H1 (cell line): ENCODE measurements at regions not wholly inside any gene's neighbourhood (a gene's known extent, or its start where the extent isn't known, plus 50 kb on each side); places are given as distances from the start of the nearest gene placed in this dataset.

ENCODE experiments used
- CTCF ChIA-PET: fragments of 300-600 bp; sonication (Branson Sonifier 250); formaldehyde crosslinking; loops from one replicate; lab custom pipeline; 2021; ENCODE audit not compliant: partially characterized antibody; lab: Charles Lee
- POLR2A ChIA-PET: fragments of 300-600 bp; sonication (Branson Sonifier 250); formaldehyde crosslinking; loops from one replicate; lab custom pipeline; 2021; ENCODE audit warnings: inconsistent platforms; ENCODE audit not compliant: partially characterized antibody; lab: Charles Lee
- DNase-seq, 2 experiments: peaks; one replicate each; pipeline versions ENCODE4 v3.0.0 to v3.0.0-alpha.2; 2010 to 2022; ENCODE audit warnings: low spot score in 2 of 2, low read depth in 1 of 2, mixed read lengths in 1 of 2
- FAIRE-seq: peaks from 2 replicates; lab custom pipeline; 2011; peaks lifted over from hg19 to GRCh38; lab: Jason Lieb, UNC
- H2AFZ ChIP-seq: 2 replicates; pipeline ENCODE4 v1.8.1; 2012; ENCODE audit warnings: low read length, inconsistent platforms
- H2AK5ac ChIP-seq: 2 replicates; pipeline ENCODE4 v1.6.1; 2013; ENCODE audit warnings: low read depth, low read length
- H2BK120ac ChIP-seq: replicated peaks from 2 replicates; pipeline ENCODE3; 2013; ENCODE audit warnings: low read depth, low read length, inconsistent platforms
- H2BK12ac ChIP-seq: 2 replicates; pipeline ENCODE4 v1.6.1; 2013; ENCODE audit warnings: low read depth, low read length
- H2BK15ac ChIP-seq: 2 replicates; pipeline ENCODE4 v1.6.1; 2013; ENCODE audit warnings: low read length
- H2BK20ac ChIP-seq: 2 replicates; pipeline ENCODE4 v1.6.1; 2013; ENCODE audit warnings: low read length
- H2BK5ac ChIP-seq: 2 replicates; pipeline ENCODE4 v1.6.1; 2013; ENCODE audit warnings: low read depth, low read length
- H3K14ac ChIP-seq: 2 replicates; pipeline ENCODE4 v1.6.1; 2013; ENCODE audit warnings: inconsistent platforms; ENCODE audit not compliant: insufficient read length
- H3K18ac ChIP-seq: 2 replicates; pipeline ENCODE4 v1.6.1; 2013; ENCODE audit warnings: low read length; ENCODE audit errors: extremely low read depth
- H3K23ac ChIP-seq: 2 replicates; pipeline ENCODE4 v1.6.1; 2013; ENCODE audit warnings: inconsistent platforms; ENCODE audit not compliant: insufficient read length
- H3K23me2 ChIP-seq: 2 replicates; pipeline ENCODE4 v1.6.1; 2013; ENCODE audit warnings: low read depth, low read length
- H3K27ac ChIP-seq: 2 replicates; pipeline ENCODE4 v1.6.1; 2011; ENCODE audit warnings: low read depth, low read length, inconsistent platforms
- H3K27me3 ChIP-seq, 4 experiments: replicated peaks in 1 of 4; 1 replicate in 1 of 4; 2 replicates in 3 of 4; pipeline versions ENCODE4 v1.6.1 to v1.8.1; 2011 to 2013; ENCODE audit warnings: low read length in 3 of 4, mild to moderate bottlenecking in 3 of 4, inconsistent platforms in 2 of 4, mixed read lengths in 2 of 4, moderate library complexity in 1 of 4; ENCODE audit not compliant: control insufficient read depth in 3 of 4, insufficient read depth in 3 of 4; ENCODE audit errors: extremely low read depth in 1 of 4
- H3K36me3 ChIP-seq, 4 experiments: 2 replicates each; pipeline versions ENCODE4 v1.6.1 to v1.8.1; 2011 to 2013; ENCODE audit warnings: mild to moderate bottlenecking in 4 of 4, low read length in 3 of 4, moderate library complexity in 2 of 4, control low read depth in 1 of 4, inconsistent platforms in 1 of 4; ENCODE audit not compliant: insufficient read depth in 4 of 4, control insufficient read depth in 2 of 4
- H3K4ac ChIP-seq: replicated peaks from 2 replicates; pipeline ENCODE3; 2013; ENCODE audit warnings: low read length, low read depth, mixed read lengths, inconsistent platforms; ENCODE audit not compliant: insufficient read length
- H3K4me1 ChIP-seq, 4 experiments: replicated peaks in 1 of 4; 1 replicate in 1 of 4; 2 replicates in 3 of 4; pipeline versions ENCODE4 v1.6.1 to v1.8.1; 2011 to 2013; ENCODE audit warnings: low read length in 3 of 4, inconsistent platforms in 2 of 4, mixed read lengths in 1 of 4; ENCODE audit not compliant: insufficient read depth in 4 of 4, control insufficient read depth in 3 of 4
- H3K4me2 ChIP-seq, 2 experiments: 2 replicates each; pipeline versions ENCODE4 v1.6.1 to v1.8.1; 2011 to 2013; ENCODE audit warnings: low read depth in 2 of 2, low read length in 2 of 2, control low read depth in 1 of 2, inconsistent platforms in 1 of 2, mild to moderate bottlenecking in 1 of 2; ENCODE audit not compliant: insufficient read depth in 1 of 2
- H3K4me3 ChIP-seq, 4 experiments: fragments of 200-600, 300-600 bp in 1 of 4; sonication (generic), shearing (Covaris generic), sonication (Bioruptor Twin) in 1 of 4; 2 replicates each; pipeline versions ENCODE4 v1.5.1 to v1.8.1; 2011 to 2016; ENCODE audit warnings: low read length in 4 of 4, low read depth in 3 of 4, control low read depth in 2 of 4, inconsistent platforms in 2 of 4, mild to moderate bottlenecking in 2 of 4, mixed read lengths in 1 of 4, moderate library complexity in 1 of 4; ENCODE audit not compliant: insufficient read depth in 2 of 4; ENCODE audit errors: extremely low read depth in 1 of 4
- H3K56ac ChIP-seq: replicated peaks from 2 replicates; pipeline ENCODE3; 2013; ENCODE audit warnings: low read depth, mild to moderate bottlenecking, mixed read lengths, low read length, inconsistent platforms; ENCODE audit not compliant: insufficient read length
- H3K79me1 ChIP-seq: 2 replicates; pipeline ENCODE4 v1.6.1; 2013; ENCODE audit warnings: low read depth, low read length, control low read depth
- H3K79me2 ChIP-seq, 2 experiments: 2 replicates each; pipeline versions ENCODE4 v1.6.1 to v1.8.1; 2012 to 2013; ENCODE audit warnings: low read length in 2 of 2, mild to moderate bottlenecking in 2 of 2, inconsistent platforms in 1 of 2; ENCODE audit not compliant: insufficient read depth in 2 of 2, control insufficient read depth in 1 of 2
- H3K9ac ChIP-seq, 4 experiments: replicated peaks in 1 of 4; 1 replicate in 1 of 4; 2 replicates in 3 of 4; pipeline versions ENCODE4 v1.6.1 to v1.8.1; 2011 to 2013; ENCODE audit warnings: low read depth in 3 of 4, low read length in 3 of 4, control low read depth in 2 of 4, mild to moderate bottlenecking in 2 of 4, moderate library complexity in 2 of 4, inconsistent platforms in 1 of 4; ENCODE audit errors: extremely low read depth in 1 of 4
- H3K9me3 ChIP-seq, 2 experiments: 2 replicates each; pipeline versions ENCODE4 v1.6.1 to v1.8.1; 2012 to 2013; ENCODE audit warnings: mild to moderate bottlenecking in 2 of 2, moderate library complexity in 2 of 2, control low read depth in 1 of 2, inconsistent platforms in 1 of 2, low read depth in 1 of 2, low read length in 1 of 2, mixed read lengths in 1 of 2; ENCODE audit not compliant: insufficient read depth in 2 of 2
- H4K20me1 ChIP-seq, 2 experiments: replicated peaks in 1 of 2; 2 replicates each; pipeline versions ENCODE3 to v1.8.1; 2011 to 2013; ENCODE audit warnings: inconsistent platforms in 2 of 2, low read length in 2 of 2, mild to moderate bottlenecking in 1 of 2; ENCODE audit not compliant: insufficient read depth in 2 of 2, control insufficient read depth in 1 of 2
- H4K5ac ChIP-seq: 2 replicates; pipeline ENCODE4 v1.6.1; 2013; ENCODE audit warnings: low read length, low read depth, mixed read lengths, inconsistent platforms; ENCODE audit not compliant: insufficient read length
- H4K8ac ChIP-seq: 2 replicates; pipeline ENCODE4 v1.8.0; 2013; ENCODE audit warnings: mild to moderate bottlenecking, moderate library complexity, low read length, inconsistent platforms; ENCODE audit not compliant: insufficient read depth; ENCODE audit errors: extremely low read depth
- H4K91ac ChIP-seq: replicated peaks from 2 replicates; pipeline ENCODE3; 2013; ENCODE audit warnings: low read length, mixed read lengths, inconsistent platforms; ENCODE audit not compliant: insufficient read length
- CTCF ChIP-seq, 3 experiments: IDR thresholded peaks; 1 replicate in 2 of 3; 2 replicates in 1 of 3; pipeline versions ENCODE4 v1.5.1 to v1.6.1; 2011; ENCODE audit warnings: low read length in 3 of 3, mild to moderate bottlenecking in 3 of 3, inconsistent platforms in 2 of 3, low read depth in 1 of 3, moderate library complexity in 1 of 3; ENCODE audit not compliant: insufficient read depth in 1 of 3; ENCODE audit errors: control extremely low read depth in 1 of 3
- EP300 ChIP-seq, 2 experiments: IDR thresholded peaks; 1 replicate in 1 of 2; 2 replicates in 1 of 2; pipeline ENCODE4 v1.6.1; 2011 to 2012; ENCODE audit warnings: low read depth in 2 of 2, low read length in 2 of 2, mild to moderate bottlenecking in 2 of 2, borderline replicate concordance in 1 of 2, inconsistent platforms in 1 of 2, moderate library complexity in 1 of 2
- RAD21 ChIP-seq, 2 experiments: IDR thresholded peaks in 1 of 2; conservative IDR thresholded peaks in 1 of 2; 2 replicates each; pipeline ENCODE4 v1.6.1; 2011; ENCODE audit warnings: low read depth in 2 of 2, low read length in 2 of 2, improper control_type of control experiment in 1 of 2, inconsistent platforms in 1 of 2, mild to moderate bottlenecking in 1 of 2, moderate library complexity in 1 of 2
- SRF ChIP-seq: IDR thresholded peaks from 2 replicates; pipeline ENCODE4 v1.6.1; 2011; ENCODE audit warnings: mild to moderate bottlenecking, low read depth, low read length, moderate library complexity
- WGBS, 2 experiments: shearing (Covaris generic) in 1 of 2; methylation state at CpG; one replicate each; pipeline versions ENCODE4 v1.1.6 to v1.1.7; 2013 to 2015; ENCODE audit warnings: low lambda C conversion rate in 2 of 2, mixed read lengths in 2 of 2, inconsistent platforms in 1 of 2, low coverage in 1 of 2, missing lambda C conversion rate in 1 of 2; ENCODE audit not compliant: insufficient replicate concordance in 2 of 2, insufficient coverage in 1 of 2, insufficient read length in 1 of 2; ENCODE audit errors: extremely low coverage in 1 of 2, missing lambda C conversion rate in 1 of 2; 5-methylcytosine and 5-hydroxymethylcytosine counted together

GRCh38 chr2:190150413-190150812 lies 87.9 kb upstream of the MSTN start:
- Histone ChIP-seq H2BK120ac (no peak overlapping the region), H3K4me2 (no peak overlapping the region), H4K5ac (no peak overlapping the region), H2BK5ac (no peak overlapping the region), H3K36me3 (no peaks in the 10 kb centered on the region), H3K27ac (no peak overlapping the region), H3K79me1 (no peaks in the 10 kb centered on the region), H2AK5ac (no peak overlapping the region), H3K4me1 (no peaks in the 10 kb centered on the region; a peak in 1 of 7 replicates), H3K23ac (no peak overlapping the region), H2AFZ (peak overlapping the region; percentile 100), H4K91ac (no peak overlapping the region), H3K79me2 (no peaks in the 10 kb centered on the region), H3K27me3 (no peaks in the 10 kb centered on the region), H3K23me2 (no peaks in the 10 kb centered on the region), H3K4ac (no peak overlapping the region), H3K18ac (no peak overlapping the region), H2BK20ac (no peak overlapping the region), H3K9ac (no peak overlapping the region), H3K4me3 (no peak overlapping the region), H3K56ac (no peak overlapping the region), H2BK15ac (no peak overlapping the region), H3K9me3 (no peaks in the 10 kb centered on the region), H4K8ac (0 out of 2 replicates have a peak overlapping the region, but pooled peaks have one; percentile 7), H3K14ac (no peak overlapping the region), H2BK12ac (no peak overlapping the region), H4K20me1 (no peaks in the 10 kb centered on the region)
- POLR2A ChIA-PET = no interaction called here
- no peak for TF ChIP-seq EP300 (IDR thresholded peaks at IDR 0.05; ENCODE audit: borderline replicate concordance in 1 of 2, low read depth in 2 of 2, low read length in 2 of 2)
- peak in 1 of 2 experiments; percentile 28; a peak in 2 of 4 replicates for TF ChIP-seq RAD21 (IDR thresholded peaks at IDR 0.05 in 1 of 2, conservative IDR thresholded peaks at IDR 0.05 in 1 of 2; ENCODE audit: low read depth in 2 of 2, low read length in 2 of 2)
- peak in 1 of 3 experiments; percentile 22; a peak in 2 of 4 replicates for TF ChIP-seq CTCF (IDR thresholded peaks at IDR 0.05; ENCODE audit: control extremely low read depth in 1 of 3, insufficient read depth in 1 of 3, low read depth in 1 of 3, low read length in 3 of 3)
- no peak for TF ChIP-seq SRF
- DNase-seq (no peak), FAIRE-seq (no peak)
- WGBS, 2 experiments = 96% methylated on average over 3 of the region's 3 CpGs; no CpG with 5 or more reads in 1 of the 2 experiments
- CTCF ChIA-PET = interaction anchor here (0.6 to 2.0 kb wide), 9 partner anchors 14 to 1263 kb away, joined by 3 to 5 read pairs (median 3); no protein-coding TSS in a partner anchor
